GM21619 (cell line): ENCODE measurements at regions not wholly inside any gene's neighbourhood (a gene's known extent, or its start where the extent isn't known, plus 50 kb on each side); places are given as distances from the start of the nearest gene placed in this dataset.

Experiments
- ATAC-seq: cut with Tn5 transposase; IDR thresholded peaks from one replicate; pipeline ENCODE4 v1.9.1; 2021; ENCODE audit not compliant: unreplicated experiment

DNA sequence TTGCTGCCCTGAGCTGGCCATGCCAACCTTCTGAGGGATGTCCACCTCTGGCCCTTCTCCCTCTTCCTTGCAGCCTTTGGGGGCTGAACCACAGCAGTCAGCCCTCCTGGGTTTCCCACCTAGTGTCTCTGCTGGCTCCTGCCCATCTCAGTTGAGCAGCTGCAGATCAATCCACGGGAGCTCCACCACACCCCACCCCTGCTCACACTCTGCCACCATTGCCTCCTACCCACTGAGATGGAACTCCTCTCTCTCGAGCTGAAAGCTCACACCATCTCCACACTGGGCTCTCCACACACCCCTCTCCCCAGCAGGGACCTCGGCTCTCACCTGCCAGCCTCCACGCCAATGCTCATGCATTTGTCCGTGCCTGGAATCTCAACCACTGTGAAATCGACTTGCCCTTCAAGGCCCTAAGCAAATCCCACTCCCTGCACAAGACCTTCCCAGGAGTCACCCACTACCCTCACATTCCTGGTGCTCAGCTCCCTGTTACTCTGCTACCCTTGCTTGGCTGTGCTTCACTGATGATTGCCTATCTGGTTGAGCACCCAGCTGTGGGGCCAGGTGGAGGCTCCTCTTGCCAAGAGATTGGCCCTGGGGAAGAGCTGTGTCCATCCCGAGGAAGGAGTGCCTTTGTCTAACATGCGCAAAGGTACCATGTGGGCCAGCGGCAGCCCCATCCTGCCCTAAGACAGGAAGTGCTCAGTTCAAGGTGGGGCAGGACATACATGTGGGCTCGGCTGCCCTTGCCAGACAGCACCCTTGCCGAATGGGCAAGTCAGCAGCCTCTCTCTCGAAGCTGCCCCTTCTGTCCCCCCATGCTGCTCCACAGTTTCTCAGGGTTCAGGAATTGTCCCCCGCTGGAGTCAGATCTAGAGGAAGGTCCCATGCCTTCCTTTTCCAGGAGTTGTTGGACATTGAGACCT, 208.7 kb downstream of the CYP26B1 start:
- no peak for ATAC-seq

DNA sequence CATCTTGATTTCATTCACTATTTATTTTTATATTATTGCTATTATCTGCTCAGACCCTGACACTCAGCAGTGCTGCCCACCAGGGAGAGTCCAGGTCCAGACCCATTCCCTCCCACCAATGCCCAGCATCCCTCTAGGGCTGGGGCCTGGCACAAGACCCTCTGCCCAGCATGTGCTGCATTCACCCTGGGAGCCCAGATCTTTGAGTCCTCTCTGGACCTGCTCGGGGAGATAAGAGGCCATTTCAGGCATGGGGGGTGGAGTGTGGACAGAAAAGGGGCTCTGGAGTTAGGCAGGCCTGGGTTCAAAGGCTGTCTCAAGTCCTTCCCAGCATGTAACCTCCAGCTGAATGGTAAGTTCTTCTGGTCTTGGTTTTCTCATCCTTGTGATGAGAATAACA, 209.6 kb downstream of the CYP26B1 start:
- ATAC-seq, result no peak

DNA sequence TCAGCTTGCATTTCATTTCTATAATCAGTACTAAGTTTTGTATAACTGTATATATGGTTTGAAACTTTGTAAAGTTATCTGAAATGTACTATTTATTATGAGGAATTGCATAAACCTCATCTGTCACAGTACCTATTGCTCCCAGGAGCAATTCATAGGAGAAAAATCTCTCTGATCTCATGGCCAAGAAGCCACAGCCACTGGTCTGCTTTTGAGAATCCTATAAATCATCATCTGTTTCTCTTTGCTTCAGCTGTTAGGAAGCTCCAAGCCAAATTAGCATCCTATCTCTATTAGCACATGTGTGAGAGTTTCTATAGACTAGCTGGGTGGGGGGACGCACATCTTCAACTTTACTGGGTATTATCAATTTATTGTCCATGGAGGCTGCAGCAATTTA, 210.3 kb downstream of the CYP26B1 start:
- no peak for ATAC-seq

DNA sequence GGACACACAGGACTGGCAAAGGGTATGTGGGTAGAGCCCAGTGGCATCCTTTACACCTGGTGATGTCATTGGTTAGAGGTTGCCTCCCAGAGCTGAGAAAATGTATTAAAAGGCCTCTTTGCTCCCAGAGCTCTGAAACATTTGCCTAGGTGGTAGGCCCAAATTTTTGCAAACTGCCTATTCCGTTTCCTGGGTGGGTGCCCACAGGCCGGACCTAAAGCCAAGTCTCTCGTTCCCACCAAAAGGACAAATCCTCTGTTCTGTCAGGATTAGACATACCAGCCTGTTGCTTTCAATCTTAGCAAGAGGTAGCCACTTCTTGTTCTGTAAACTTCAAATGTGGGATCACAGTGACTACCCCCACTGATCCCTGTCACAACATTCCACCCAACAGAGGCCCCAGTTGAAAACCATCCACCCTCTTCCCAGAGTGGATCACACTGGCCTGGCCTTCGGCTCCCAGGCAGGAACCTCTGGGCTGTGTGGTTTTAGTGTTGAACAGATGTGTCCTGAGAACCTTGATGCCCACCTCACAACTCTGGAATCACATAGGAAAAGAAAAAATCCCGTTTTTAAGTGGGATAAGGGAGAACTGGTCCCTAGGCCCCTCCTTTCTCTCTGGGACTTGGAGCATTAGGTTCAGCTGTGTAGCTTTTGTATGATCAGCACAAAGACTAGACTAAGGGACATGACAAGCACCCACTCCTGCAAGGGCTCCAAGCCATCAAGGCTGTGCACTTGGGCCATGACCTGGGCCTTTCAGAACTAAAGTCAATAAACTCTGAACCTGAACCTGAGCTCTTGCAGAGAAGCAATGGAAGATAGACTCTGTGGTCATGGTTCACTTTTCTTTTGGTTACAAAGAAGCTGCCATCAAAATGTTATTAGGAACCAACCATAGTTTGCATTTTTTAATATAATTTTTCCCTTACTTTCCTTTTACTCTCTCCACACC, 211.3 kb downstream of the CYP26B1 start:
- ATAC-seq, result no peak

DNA sequence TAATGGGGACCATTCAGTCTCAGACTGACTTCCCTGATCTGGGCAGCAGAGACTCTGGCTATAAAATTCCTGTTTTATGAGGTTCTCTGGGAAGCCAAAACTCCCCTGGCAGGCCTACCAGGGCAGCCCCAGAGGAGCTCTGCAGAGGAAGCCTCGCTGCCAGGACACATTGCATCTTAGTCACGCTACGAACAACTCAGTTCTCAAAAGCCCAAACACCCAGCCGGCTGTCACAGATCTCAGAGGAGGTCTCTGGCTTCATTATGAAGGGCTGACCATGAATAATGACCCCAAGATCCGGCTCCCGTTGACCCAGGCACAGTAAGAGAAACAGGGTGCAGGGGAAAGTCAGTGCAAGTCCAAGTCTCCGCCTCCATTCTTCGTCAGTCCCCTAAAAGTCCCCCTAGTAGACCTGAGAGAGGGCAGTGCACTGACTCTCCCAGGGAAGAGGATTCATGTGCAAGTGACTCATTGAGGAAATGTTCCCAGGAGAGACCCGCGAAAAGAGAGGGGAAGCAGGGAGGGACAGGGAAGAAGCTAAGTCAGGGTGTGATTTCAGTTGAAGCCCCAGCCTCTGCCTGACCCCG, 212.3 kb downstream of the CYP26B1 start:
- no peak for ATAC-seq

DNA sequence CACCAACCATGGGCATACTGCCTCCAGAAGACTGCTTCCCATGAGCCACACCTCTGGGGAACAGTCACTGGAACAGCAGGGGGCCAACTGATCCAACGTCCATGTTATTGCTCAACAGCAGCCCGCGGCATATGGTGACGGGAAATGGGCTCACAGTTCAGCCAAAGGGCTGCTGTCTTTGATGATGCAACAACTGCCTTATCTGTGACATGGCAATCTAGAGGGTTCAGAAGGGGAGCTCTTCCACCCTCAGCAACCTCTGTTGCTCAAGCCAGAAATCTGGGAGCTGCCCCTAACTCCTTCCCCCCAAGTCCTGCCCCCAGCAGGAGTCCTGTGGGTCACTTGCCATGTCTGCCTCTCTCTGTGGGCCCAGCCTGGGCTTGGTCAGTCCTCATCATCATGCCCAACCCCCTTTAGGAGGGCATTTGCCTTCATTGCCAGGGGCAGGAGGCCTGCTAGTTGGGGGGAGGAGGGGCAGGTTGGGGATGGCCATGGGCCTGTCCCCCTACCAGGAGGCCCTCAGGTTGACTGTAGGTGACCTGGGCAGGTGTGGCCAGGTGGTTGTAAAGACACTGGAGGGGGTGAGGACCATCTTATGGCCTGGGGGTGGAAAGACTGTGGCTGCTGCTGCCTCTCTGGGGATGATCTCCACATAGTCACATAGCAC, 212.9 kb downstream of the CYP26B1 start:
- no peak for ATAC-seq

DNA sequence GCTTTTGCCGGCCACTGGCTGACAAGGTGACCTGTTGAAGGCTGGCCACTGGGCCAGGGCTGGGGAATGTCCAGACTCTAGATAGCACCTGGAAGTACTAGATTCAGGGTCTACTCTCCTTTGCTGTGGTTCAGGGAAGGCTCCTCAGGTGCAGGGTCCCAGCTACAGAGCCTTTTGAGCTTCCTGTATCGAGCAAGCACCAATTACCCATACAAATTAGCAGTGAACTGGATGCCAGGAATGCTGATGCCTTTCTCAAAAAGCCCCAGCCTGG, 213.4 kb downstream of the CYP26B1 start:
- no peak for ATAC-seq

DNA sequence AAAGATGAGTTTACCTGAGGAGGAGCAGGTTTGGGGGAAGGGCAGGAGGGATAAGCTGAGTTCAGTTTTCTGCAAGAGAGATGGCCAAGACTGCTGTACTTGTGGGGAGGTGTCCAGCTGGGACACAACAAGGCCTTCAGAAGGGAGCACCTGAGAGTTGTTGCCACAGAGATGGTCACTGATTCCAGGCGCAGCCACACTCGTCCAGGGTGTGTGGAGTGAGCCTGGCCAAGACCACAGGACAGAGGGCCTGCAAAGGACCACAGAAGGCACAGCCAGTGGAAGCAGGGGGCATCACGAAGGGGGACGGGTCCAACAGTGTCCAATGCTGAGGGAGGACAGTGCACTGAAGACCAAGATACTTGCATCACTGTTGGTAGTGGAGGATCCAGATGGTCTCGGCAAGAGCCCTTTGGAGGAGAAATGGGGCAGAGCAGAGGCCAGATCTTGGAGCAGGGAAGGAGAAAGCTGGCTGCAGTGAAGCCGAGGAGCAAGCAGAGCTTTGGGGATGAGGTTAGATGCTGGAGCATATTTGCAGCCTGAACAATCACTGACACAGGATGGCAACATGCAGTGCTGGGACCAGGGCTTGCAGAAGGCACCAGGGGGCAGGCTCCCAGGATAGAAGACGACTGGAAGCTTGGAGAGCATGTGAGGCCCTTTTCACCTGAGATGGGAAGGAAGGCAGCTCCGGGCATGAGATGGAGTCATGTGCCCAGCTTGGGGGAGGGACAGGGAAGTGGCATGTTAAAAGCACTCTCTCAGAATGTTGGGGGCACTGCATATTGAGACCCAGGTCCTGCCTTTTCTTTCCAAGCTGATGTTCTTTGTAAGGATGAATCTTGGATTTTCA, 214.0 kb downstream of the CYP26B1 start:
- no peak for ATAC-seq

DNA sequence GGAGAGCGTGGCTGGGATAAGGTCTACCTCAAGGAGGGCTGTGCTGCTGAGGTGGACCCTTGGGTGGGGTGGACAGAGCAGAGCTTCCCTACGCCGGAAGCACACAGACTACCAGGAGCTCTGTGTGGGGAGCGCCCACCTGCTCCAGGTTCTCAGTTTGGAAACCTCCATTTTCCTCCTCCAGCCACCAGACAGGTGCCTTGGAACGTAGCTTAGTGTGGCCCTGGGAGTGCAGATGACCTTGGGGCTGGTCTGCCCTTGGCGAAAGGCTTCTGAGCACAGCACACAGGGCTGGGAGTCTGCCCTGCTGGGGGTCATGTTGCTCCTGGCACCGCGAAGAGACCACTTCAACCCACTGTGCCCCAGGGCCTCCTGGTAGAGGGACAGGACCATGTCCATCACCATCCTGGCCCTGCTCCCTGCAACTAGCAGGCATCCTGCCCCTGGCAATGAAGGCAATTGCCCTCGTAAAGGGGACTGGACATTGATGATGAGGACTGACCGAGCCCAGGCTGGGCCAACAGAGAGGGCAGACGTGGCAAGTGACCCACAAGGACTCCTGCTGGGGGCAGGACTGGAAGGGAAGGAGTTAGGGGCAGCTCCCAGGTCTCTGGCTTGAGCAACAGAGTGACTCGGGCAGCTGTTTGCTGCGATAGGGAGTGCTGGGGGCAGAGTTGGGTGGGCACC, 214.7 kb downstream of the CYP26B1 start:
- no peak for ATAC-seq

DNA sequence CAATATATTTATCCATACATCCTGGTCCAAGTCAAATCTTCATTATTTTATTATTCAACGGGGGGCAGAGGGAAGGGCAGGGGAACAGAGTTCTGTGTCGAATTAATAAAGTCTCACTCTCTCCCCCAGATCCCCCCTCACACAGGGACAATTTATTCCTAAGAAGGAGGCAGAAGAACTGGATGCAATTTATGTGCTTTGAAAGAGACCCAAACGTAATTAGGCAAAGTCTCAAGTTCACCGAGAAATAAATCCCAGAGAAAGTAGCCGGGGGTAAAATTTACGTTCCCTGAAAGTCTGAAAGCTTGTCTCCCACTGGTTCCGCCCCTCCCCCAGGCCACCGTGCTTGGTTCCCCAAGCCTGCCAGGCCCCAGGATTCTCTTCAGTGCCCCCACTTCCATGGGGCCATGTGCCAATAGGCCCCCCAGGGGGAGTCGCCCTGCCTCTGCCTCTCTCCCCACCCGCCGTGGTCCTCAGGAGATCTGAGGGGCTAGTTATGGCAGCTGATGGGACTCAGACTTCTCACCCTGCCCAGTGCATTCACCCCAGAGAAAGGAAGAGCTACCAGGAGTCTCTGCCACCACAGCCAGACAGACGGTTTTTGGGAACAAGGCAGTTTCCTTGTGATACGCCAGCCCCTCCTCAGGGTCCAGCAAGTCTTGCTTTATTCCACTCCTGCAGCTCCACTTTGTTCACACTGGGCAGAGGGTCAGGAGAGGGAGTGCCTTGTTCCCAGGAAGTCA, 215.5 kb downstream of the CYP26B1 start:
- no peak for ATAC-seq

DNA sequence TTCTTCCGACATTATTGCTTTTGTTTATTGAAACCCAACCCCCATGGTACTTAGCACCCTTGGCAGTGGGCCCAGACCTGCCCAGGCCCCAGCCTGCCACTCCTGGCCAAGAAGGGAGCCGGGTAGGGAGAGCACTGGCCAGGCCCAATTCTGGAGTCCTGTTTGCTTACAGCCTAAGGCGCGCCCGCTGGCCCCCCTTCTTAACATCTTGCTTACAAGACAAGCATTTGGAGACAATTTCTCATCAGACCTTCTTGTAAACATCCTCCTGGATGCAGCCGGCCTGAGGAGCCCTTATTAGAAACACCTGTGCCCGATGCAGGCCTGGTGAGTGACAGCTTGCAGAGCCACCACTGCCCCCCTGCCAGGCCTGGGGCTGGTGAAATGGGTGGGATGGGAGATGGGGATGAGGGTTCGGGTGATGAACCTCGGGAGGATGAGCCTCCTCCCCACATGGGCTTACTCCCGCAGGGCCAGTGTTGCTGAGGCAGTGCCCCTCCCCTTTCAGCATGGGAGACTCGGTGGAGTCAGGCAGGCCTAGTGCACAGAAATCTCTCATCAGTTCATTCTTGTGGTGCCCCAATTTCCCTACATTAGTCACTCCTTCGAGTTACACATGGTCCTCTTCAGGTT, 217.5 kb downstream of the CYP26B1 start:
- no peak for ATAC-seq

DNA sequence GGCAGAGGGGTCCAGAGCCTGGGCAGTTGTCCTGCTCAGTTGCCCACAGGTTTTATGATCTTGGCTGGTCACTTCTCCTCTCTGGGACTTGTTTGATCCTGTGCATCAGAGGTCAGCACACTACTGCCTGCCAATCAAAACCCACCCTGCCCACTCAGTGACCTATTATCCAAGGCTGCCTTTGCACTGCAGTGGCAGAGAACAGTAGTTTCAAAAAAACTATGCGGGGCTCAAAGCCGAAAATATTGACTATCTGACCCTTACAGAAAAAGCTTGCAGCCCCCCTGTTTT, 218.2 kb downstream of the CYP26B1 start:
- ATAC-seq, result no peak

DNA sequence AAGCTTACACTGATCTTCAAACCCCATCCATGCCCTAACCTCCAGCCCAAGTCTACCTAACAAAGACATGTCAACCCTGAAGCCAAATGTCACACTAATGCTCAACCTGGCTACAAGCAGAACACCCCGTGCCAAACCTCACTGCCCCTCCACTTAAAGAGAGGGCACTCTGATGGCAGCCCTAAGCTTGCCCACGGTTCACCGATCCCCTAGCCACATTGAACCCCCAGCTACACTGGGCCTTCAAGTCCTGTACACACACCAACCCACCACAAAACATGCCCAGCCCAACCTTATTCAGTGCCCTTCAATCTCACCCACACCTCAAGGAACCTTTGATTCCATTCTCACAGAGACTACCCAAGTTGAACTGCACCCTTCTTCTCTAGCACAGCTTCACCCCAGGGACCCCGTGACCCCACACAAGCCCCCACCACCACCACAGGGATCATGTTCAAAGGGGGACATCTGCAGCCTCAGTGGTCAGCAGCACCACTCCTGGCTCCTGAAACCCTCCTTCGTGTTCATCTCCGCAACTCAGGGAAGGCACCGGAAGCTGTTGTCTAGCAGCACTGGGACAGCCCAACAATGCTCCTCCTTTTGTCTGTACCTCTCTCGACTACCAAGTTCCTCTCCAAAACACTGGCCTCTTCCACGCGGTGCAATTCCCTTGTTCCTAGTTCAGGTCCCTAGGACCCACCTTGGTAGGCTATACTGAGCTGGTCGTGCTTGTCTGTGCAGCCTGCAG, 218.8 kb downstream of the CYP26B1 start:
- ATAC-seq, result no peak

DNA sequence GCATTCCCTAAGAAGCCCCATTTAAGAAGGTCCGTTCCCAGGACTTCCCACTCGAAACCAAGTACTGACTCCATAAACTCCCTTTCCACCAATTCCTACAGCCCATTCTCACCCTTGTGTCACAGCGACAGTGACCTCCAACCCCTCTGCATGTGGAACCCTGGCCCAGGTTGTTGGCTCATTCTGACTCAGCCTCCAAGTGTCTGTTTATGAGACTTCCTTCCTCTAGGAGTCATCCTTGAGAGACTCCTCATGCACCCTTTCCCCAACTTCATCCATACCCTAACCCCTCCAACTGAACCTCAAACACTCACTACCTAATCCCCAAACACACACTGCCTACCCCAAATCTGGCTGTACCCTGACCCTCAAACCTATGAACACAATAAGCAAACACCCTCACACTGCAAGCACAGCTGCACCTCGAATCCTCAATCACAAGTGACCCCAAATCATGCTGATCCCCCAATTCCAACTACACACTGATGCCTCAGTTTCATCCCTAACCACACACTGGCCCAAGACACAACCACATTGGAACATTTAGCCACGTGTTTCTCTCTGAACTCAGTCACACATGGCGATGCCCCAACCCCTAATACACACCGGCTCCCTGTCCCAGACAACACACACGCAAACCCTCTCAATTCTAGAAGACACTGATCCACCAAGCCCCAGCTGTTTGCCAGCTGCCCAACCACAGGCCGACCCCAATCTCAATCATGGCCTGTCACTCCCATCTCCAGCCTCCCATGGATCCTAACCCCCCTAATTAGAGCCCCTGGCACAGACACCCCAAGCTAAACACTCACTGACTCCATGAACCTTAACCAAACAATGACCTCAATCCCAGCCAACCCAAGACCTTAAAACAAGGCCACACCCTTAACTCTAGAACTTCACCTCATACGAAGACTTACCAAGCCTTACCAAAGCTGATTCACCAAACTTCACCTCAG, 219.6 kb downstream of the CYP26B1 start:
- no peak for ATAC-seq

DNA sequence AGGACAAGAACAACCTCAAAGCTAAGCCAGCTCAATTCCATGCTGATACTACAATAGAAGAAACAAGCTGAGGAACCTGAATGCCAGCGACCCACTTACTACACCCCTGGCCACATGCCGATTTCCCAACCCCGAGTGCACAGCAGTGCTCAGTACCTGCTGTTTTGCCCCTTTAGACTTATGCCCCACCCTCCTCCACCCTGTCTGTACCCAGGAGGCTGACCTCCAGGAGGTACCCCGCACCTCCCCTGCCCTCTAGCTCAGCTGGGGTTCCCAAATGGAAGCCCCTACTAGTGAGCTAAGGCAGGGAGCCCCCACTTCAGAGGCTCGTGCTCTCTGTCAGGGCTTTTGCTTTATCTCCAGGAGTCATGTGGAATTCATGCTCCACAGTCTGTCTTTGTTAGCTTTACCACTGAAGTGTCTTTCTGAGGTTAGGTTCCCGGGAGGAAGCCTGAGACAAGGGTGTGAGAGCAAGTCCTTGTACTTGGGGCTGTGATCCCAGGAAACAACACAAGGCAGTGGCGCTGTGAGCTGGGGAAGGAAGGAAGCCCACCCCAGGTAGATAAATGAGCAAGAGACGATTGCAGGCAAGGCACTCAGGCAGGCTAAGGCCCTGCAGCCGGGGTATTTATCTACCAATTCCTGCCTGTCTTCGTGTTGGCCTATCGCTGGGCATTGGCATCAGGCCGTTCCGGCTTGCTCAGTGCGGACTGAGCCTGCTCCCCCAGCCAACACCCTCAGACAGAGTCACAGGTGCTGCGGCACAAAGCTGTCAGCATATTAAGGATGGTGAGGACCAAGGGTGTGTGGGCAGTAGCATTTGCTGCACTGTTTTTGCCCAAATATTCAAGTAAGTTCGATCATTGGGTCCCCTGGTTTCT, 220.5 kb downstream of the CYP26B1 start:
- ATAC-seq, result no peak

DNA sequence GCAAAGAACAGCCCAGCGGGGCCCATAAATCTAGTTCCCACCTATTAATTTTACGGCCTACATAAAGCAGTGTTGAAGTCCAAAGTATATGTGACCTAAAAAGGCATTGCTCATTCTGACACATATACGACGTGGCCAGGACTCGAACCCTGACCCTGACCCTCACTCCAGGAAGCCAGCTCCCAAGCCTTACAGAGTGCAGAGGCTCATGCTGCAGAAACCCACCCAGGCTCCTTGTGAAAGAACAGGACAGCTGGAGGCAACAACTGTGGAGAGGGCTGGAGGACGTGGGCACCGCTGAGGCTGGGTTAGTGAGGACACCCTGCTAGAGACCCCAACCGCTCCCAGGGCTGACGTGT, 221.6 kb downstream of the CYP26B1 start:
- ATAC-seq, result no peak
